GM23338 (cell line): ENCODE measurements at regions not wholly inside any gene's neighbourhood (a gene's known extent, or its start where the extent isn't known, plus 50 kb on each side); places are given as distances from the start of the nearest gene placed in this dataset.

Experiments
- ATAC-seq: fragments of 200-7000 bp; cut with Tn5 transposase; 3 replicates; pipeline ENCODE4 v1.9.1; 2020
- DNase-seq: peaks from one replicate; pipeline ENCODE4 v3.0.0-alpha.2; 2015; ENCODE audit warnings: low spot score
- H2AFZ ChIP-seq: fragments of 200-600 bp; sonication (generic); 2 replicates; pipeline ENCODE4 v1.8.0; 2016; ENCODE audit warnings: antibody characterized with exemption, mild to moderate bottlenecking, moderate library complexity
- H3F3A ChIP-seq: fragments of 200-600 bp; sonication (generic); replicated peaks from 2 replicates; pipeline ENCODE4 v1.8.0; 2017; ENCODE audit warnings: antibody characterized with exemption, mixed run types, low read depth
- H3K27ac ChIP-seq: fragments of 200-600 bp; sonication (generic); 2 replicates; pipeline ENCODE4 v1.6.1; 2016; ENCODE audit warnings: low read depth
- H3K27me3 ChIP-seq: fragments of 200-600 bp; sonication (generic); 2 replicates; pipeline ENCODE4 v1.8.0; 2016; ENCODE audit warnings: mild to moderate bottlenecking, mixed run types, moderate library complexity; ENCODE audit not compliant: insufficient read depth
- H3K36me3 ChIP-seq: fragments of 200-600 bp; sonication (generic); 2 replicates; pipeline ENCODE4 v1.8.0; 2016; ENCODE audit warnings: mild to moderate bottlenecking; ENCODE audit not compliant: insufficient read depth
- H3K4me1 ChIP-seq: fragments of 200-600 bp; sonication (generic); 2 replicates; pipeline ENCODE4 v1.8.0; 2016; ENCODE audit warnings: mild to moderate bottlenecking, moderate library complexity; ENCODE audit not compliant: insufficient read depth
- H3K4me2 ChIP-seq: fragments of 200-600 bp; sonication (generic); 2 replicates; pipeline ENCODE4 v1.7.1; 2017; ENCODE audit warnings: mixed run types
- H3K4me3 ChIP-seq: fragments of 200-600 bp; sonication (generic); 2 replicates; pipeline ENCODE4 v1.6.1; 2016; ENCODE audit warnings: mixed run types
- H3K79me2 ChIP-seq: fragments of 200-600 bp; sonication (generic); replicated peaks from 2 replicates; pipeline ENCODE4 v1.8.0; 2017; ENCODE audit warnings: mild to moderate bottlenecking; ENCODE audit not compliant: insufficient read depth
- H3K9me2 ChIP-seq: fragments of 200-600 bp; sonication (generic); 2 replicates; pipeline ENCODE4 v1.8.0; 2017; ENCODE audit not compliant: insufficient read depth
- H4K20me1 ChIP-seq: fragments of 200-600 bp; sonication (generic); replicated peaks from 2 replicates; pipeline ENCODE4 v1.8.0; 2017; ENCODE audit warnings: mild to moderate bottlenecking; ENCODE audit not compliant: insufficient read depth
- H3K27ac Mint-ChIP-seq: 2 replicates; pipeline ENCODE4 v1.8.0; 2020; ENCODE audit warnings: inconsistent platforms, mild to moderate bottlenecking, moderate library complexity, mixed read lengths
- H3K27me3 Mint-ChIP-seq: 3 replicates; pipeline ENCODE4 v1.8.0; 2022; ENCODE audit warnings: low read depth, mild to moderate bottlenecking, moderate library complexity, mixed read lengths, inconsistent platforms; ENCODE audit not compliant: insufficient read depth, poor library complexity
- H3K36me3 Mint-ChIP-seq: 3 replicates; pipeline ENCODE4 v1.8.0; 2021; ENCODE audit warnings: low read depth, mild to moderate bottlenecking, inconsistent platforms, moderate library complexity, mixed read lengths
- H3K4me1 Mint-ChIP-seq: 3 replicates; pipeline ENCODE4 v1.8.0; 2020; ENCODE audit warnings: mild to moderate bottlenecking, inconsistent platforms, mixed read lengths
- H3K4me3 Mint-ChIP-seq: 3 replicates; pipeline ENCODE4 v1.8.0; 2021; ENCODE audit warnings: moderate library complexity, mild to moderate bottlenecking, inconsistent platforms, mixed read lengths
- H3K9me3 Mint-ChIP-seq: 3 replicates; pipeline ENCODE4 v1.8.0; 2020; ENCODE audit warnings: moderate library complexity, mild to moderate bottlenecking, inconsistent platforms, mixed read lengths
- ZNF114 ChIP-seq: fragments of 250-450 bp; sonication (Bioruptor Pico); IDR thresholded peaks from 2 replicates; pipeline ENCODE4 v1.5.0; 2020; ENCODE audit warnings: mild to moderate bottlenecking, moderate library complexity
- ZNF462 ChIP-seq: fragments of 250-450 bp; sonication (Bioruptor Pico); IDR thresholded peaks from 2 replicates; pipeline ENCODE4 v1.5.0; 2020; ENCODE audit warnings: mild to moderate bottlenecking, moderate library complexity

GRCh38 chr21:41664881-41665765, 101.7 kb downstream of the RIPK4 start:
- ATAC-seq (no peak), DNase-seq (no peak)
- H3K27me3 Mint-ChIP-seq, result peaks cover 7% of the 10 kb centered on the region
- no peaks in the 10 kb centered on the region for H3K9me3 Mint-ChIP-seq
- no peak overlapping the region for H3K4me3 Mint-ChIP-seq
- H3K9me2 ChIP-seq, result no peaks in the 10 kb centered on the region
- H3K4me1 ChIP-seq, result no peaks in the 10 kb centered on the region
- no peaks in the 10 kb centered on the region for H3K36me3 Mint-ChIP-seq
- no peak overlapping the region for H3K4me2 ChIP-seq
- H4K20me1 ChIP-seq, result no peaks in the 10 kb centered on the region
- H2AFZ ChIP-seq, result no peak overlapping the region
- no peaks in the 10 kb centered on the region for H3K27me3 ChIP-seq
- H3K27ac ChIP-seq, result no peak overlapping the region
- H3K36me3 ChIP-seq, result no peaks in the 10 kb centered on the region
- H3K4me3 ChIP-seq, result no peak overlapping the region
- H3K4me1 Mint-ChIP-seq, result 0 out of 3 replicates have a peak, but pooled peaks cover 4% of the 10 kb centered on the region
- no peaks in the 10 kb centered on the region for H3K79me2 ChIP-seq
- TF ChIP-seq ZNF462 (CRISPR knock-in tag), result no peak
- no peak overlapping the region for H3K27ac Mint-ChIP-seq
- H3F3A ChIP-seq, result no peaks in the 10 kb centered on the region

- Mint-ChIP-seq H3K4me1 (0 out of 3 replicates have a peak, but pooled peaks cover 4% of the 10 kb centered on the region), H3K4me3 (no peak overlapping the region), H3K27me3 (peaks cover 7% of the 10 kb centered on the region), H3K36me3 (no peaks in the 10 kb centered on the region), H3K27ac (peak overlapping the region; percentile 54; the same call in 1 of the 2 replicates), H3K9me3 (no peaks in the 10 kb centered on the region)
- Histone ChIP-seq H3K79me2 (no peaks in the 10 kb centered on the region), H4K20me1 (no peaks in the 10 kb centered on the region), H2AFZ (no peak overlapping the region), H3K27ac (no peak overlapping the region), H3K36me3 (no peaks in the 10 kb centered on the region), H3K4me1 (no peaks in the 10 kb centered on the region), H3K9me2 (no peaks in the 10 kb centered on the region), H3F3A (no peaks in the 10 kb centered on the region), H3K4me3 (no peak overlapping the region), H3K4me2 (no peak overlapping the region), H3K27me3 (no peaks in the 10 kb centered on the region)
- ATAC-seq, result peak; percentile 26; the same call in 1 of the 3 replicates
- DNase-seq, result no peak
- TF ChIP-seq ZNF114, result no peak
- TF ChIP-seq ZNF462 (CRISPR knock-in tag), result no peak
These were observed 102.8 kb downstream of the RIPK4 start for GRCh38 chr21:41663805-41664788.
